ENCODE measurements at regions not wholly inside any gene's neighbourhood (a gene's known extent, or its start where the extent isn't known, plus 50 kb on each side); places are given as distances from the start of the nearest gene placed in this dataset.

GRCh38 chr10:61548364-61548763, 95.2 kb upstream of the TMEM26 start:
- intact Hi-C loops (cut with micrococcal nuclease) = no loop called here

DNA sequence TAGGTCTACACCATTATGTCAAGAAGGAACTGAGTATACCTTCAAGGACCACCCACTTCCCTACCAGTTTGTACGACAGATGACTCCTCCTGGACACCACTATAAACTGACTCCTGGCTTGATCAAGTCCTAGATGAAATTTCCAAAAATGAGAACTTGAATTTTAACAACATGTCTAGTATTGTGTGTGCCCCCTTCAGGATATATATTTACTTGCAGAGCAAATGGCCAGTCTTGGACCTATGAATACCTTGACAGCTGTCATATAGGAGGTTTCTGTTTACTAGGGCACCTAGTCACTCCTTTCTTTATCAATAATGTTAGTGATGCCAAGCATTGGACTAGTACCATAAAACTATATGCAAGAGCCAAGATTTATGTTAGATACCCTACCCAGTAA, 94.1 kb upstream of the TMEM26 start:
- intact Hi-C loops (cut with micrococcal nuclease) = no loop called here

DNA sequence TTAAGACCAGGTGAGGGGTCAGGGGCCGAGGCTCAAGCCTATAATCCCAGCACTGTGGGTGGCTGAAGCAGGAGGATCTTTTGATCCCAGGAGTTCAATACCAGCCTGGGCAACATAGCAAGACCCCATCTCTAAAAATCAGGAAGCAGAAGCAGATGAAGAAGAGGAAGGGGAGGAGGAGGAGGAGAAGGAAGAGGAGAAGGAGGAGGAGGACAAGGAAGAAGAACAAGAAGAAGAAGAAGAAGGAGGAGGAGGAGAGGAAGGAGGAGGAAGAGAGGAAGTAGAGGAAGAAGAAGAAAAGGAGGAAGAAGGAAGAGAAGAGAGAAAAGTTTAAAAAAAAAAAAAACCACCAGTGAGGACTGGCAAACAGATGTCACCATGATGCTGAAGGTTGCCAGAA, 92.0 kb upstream of the TMEM26 start:
- intact Hi-C loops (cut with micrococcal nuclease) = no loop called here

DNA sequence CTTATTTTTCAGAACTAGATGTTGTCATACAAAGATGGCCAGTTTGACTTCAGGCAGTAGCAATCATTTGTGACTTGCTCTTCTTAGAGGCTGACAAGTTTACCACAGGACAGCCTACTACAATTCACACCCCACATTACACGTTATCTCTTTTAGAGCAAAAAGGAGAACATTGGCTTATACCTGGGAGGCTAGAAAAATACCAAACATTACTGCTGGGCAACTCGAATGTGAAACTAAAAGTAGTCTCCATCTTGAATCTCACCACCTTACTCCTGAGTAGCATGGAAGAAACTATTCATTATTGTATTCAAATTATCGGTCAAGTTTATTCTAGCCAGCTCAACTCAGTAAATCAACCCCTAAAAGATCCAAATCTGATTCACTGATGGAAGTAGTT, 90.7 kb upstream of the TMEM26 start:
- intact Hi-C loops (cut with micrococcal nuclease) = no loop called here

GRCh38 chr10:61542596-61542995, 89.4 kb upstream of the TMEM26 start:
- intact Hi-C loops (cut with micrococcal nuclease) = no loop called here

- intact Hi-C loops (cut with micrococcal nuclease) = no loop called here
Observed at GRCh38 chr10:61541960-61542359, 88.8 kb upstream of the TMEM26 start.

DNA sequence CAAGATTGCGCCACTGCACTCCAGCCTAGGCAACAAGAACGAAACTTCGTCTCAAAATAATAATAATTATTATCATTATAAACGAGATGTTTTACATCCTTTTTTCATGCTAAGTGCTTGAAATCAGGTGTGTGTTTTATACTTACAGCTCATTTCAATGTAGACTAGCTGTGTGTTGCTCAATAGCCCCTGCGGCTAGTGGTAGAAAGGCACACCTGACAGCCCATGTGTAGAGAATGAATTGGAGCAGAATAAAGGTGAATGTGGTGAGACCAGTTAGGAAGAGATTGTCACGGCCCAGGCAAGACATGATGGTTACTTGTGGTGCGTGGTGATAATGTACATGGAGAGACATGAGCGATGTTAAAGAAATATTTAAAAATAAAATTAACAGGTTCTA, 86.7 kb upstream of the TMEM26 start:
- intact Hi-C loops (cut with micrococcal nuclease) = no loop called here

DNA sequence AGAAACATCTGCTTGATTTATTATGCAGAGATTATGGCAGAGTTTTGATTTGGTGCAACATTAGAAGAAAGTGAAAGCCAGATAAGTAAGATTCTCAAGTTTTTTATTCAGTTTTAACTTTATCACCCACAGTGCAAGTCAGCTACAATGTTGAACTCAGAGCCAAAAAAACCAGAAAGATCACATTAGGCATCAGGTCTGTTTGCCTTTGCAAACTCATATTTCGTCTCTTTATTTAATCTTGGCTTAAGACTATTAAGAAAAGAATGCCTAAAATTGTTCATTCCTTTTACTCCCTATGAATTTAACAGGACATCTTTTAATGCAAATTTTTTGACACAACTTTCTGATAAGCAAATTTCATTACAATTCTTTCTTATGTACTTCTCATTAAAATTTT, 76.0 kb upstream of the TMEM26 start:
- intact Hi-C loops (cut with micrococcal nuclease) = no loop called here

GRCh38 chr10:61503051-61503450, 49.9 kb upstream of the TMEM26 start:
- intact Hi-C loops (cut with micrococcal nuclease) = no loop called here

Measured in T-helper 2 cell treated with Interferon-gamma antibody and Interleukin-4, amounts not matched to agents 100 ng/mL and 5 ng/mL, for 36 hours (primary cell).